Neural crest cell (in vitro differentiated cells): ENCODE measurements at regions not wholly inside any gene's neighbourhood (a gene's known extent, or its start where the extent isn't known, plus 50 kb on each side); places are given as distances from the start of the nearest gene placed in this dataset.

Source experiments
- DNase-seq: peaks from one replicate; pipeline ENCODE4 v3.0.0; 2021; ENCODE audit warnings: low read depth, mixed read lengths, low spot score
- H3K27ac Mint-ChIP-seq: one replicate; pipeline ENCODE4 v1.8.0; 2021; ENCODE audit warnings: mild to moderate bottlenecking, mixed read lengths; ENCODE audit not compliant: unreplicated experiment
- H3K27me3 Mint-ChIP-seq: 2 replicates; pipeline ENCODE4 v1.8.0; 2021; ENCODE audit warnings: low read depth, mild to moderate bottlenecking, mixed read lengths
- H3K36me3 Mint-ChIP-seq: 2 replicates; pipeline ENCODE4 v1.8.0; 2021; ENCODE audit warnings: low read depth, mild to moderate bottlenecking, mixed read lengths
- H3K4me1 Mint-ChIP-seq: 2 replicates; pipeline ENCODE4 v1.8.0; 2021; ENCODE audit warnings: mixed read lengths
- H3K4me3 Mint-ChIP-seq: one replicate; pipeline ENCODE4 v1.8.0; 2021; ENCODE audit warnings: mild to moderate bottlenecking, mixed read lengths
- H3K9me3 Mint-ChIP-seq: 2 replicates; pipeline ENCODE4 v1.8.0; 2021; ENCODE audit warnings: mixed read lengths
- CTCF ChIP-seq: fragments of 200-600 bp; sonication (generic); conservative IDR thresholded peaks from 2 replicates; pipeline ENCODE4 v1.5.0; 2021; ENCODE audit warnings: antibody characterized with exemption, mild to moderate bottlenecking

GRCh38 chr2:7510353-7510752 is 593.1 kb downstream of the RNF144A start:
- Mint-ChIP-seq H3K4me3 (no peak overlapping the region), H3K36me3 (no peaks in the 10 kb centered on the region), H3K27ac (no peak overlapping the region), H3K4me1 (no peaks in the 10 kb centered on the region), H3K9me3 (peaks cover 6% of the 10 kb centered on the region), H3K27me3 (no peaks in the 10 kb centered on the region)
- no peak for TF ChIP-seq CTCF
- no peak for DNase-seq

DNA sequence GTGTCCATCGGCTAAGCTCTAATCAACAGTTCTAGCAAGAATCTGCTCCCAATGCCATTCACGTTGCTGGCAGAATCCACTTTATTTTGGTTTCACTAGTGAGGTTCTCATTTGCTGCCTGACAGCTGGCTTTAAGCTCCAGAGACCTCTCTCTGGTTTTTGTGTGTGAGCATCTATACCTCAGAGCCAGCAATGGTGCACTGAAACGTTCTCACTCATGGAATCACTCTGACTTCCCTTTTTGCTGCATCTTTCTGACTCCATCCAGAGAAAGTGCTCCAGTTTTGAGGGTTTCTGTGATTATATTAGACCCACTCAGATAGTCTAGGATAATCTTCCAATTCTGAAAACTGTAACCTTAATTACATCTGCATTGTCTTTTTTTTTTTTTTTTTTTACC is 596.6 kb downstream of the RNF144A start:
- H3K27ac Mint-ChIP-seq: no peak overlapping the region
- no peak for DNase-seq
- H3K4me3 Mint-ChIP-seq: no peak overlapping the region
- no peaks in the 10 kb centered on the region for H3K4me1 Mint-ChIP-seq
- peaks cover 6% of the 10 kb centered on the region for H3K9me3 Mint-ChIP-seq
- no peak for TF ChIP-seq CTCF
- H3K27me3 Mint-ChIP-seq: no peaks in the 10 kb centered on the region
- no peaks in the 10 kb centered on the region for H3K36me3 Mint-ChIP-seq

GRCh38 chr2:7515327-7515726 is 598.1 kb downstream of the RNF144A start:
- Mint-ChIP-seq H3K9me3 (peaks cover 2% of the 10 kb centered on the region), H3K4me3 (no peak overlapping the region), H3K27ac (no peak overlapping the region), H3K4me1 (peaks cover 5% of the 10 kb centered on the region), H3K36me3 (no peaks in the 10 kb centered on the region), H3K27me3 (no peaks in the 10 kb centered on the region)
- no peak for DNase-seq
- TF ChIP-seq CTCF: no peak

DNA sequence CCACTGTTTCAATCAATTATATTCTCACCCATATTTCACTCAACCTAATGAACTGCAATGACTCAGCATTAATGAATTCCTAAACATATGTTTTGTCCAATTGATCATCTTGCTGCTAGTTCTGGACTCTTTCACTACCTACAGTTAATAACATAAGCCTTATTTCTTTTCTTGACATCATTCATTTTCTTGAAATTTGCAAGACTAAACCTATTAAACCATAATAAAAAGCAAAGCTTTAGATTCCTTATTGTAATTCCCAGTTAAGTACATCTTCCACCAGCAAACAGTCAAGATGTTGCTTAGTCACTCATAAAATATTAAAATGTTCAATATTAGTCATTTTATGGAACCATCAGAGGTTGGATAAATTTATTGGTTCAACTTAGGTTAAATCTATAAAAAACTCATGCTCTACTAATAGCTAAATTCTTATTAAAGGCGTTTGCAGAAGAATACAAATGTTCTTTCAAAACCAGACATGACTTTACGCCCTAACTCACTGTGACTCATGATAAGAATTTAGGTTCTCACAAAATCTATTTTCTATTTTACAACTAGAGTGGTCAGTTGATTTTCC is 599.4 kb downstream of the RNF144A start:
- no peak for DNase-seq
- TF ChIP-seq CTCF: no peak
- peaks cover 2% of the 10 kb centered on the region for H3K9me3 Mint-ChIP-seq
- H3K27me3 Mint-ChIP-seq: no peaks in the 10 kb centered on the region
- no peak overlapping the region for H3K4me3 Mint-ChIP-seq
- peaks cover 5% of the 10 kb centered on the region for H3K4me1 Mint-ChIP-seq
- H3K27ac Mint-ChIP-seq: no peak overlapping the region
- H3K36me3 Mint-ChIP-seq: no peaks in the 10 kb centered on the region

GRCh38 chr2:7517088-7517487 is 599.9 kb downstream of the RNF144A start:
- Mint-ChIP-seq H3K27ac (no peak overlapping the region), H3K27me3 (no peaks in the 10 kb centered on the region), H3K9me3 (peaks cover 2% of the 10 kb centered on the region), H3K4me3 (no peak overlapping the region), H3K4me1 (peaks cover 5% of the 10 kb centered on the region), H3K36me3 (no peaks in the 10 kb centered on the region)
- DNase-seq: no peak
- TF ChIP-seq CTCF: no peak

GRCh38 chr2:7517851-7518250 is 600.6 kb downstream of the RNF144A start:
- H3K27ac Mint-ChIP-seq: no peak overlapping the region
- H3K27me3 Mint-ChIP-seq: no peaks in the 10 kb centered on the region
- no peak for TF ChIP-seq CTCF
- H3K4me3 Mint-ChIP-seq: no peak overlapping the region
- peaks cover 5% of the 10 kb centered on the region for H3K4me1 Mint-ChIP-seq
- DNase-seq: no peak
- H3K9me3 Mint-ChIP-seq: peaks cover 2% of the 10 kb centered on the region
- no peaks in the 10 kb centered on the region for H3K36me3 Mint-ChIP-seq
